ENCODE measurements at regions not wholly inside any gene's neighbourhood (a gene's known extent, or its start where the extent isn't known, plus 50 kb on each side); places are given as distances from the start of the nearest gene placed in this dataset.

DNA sequence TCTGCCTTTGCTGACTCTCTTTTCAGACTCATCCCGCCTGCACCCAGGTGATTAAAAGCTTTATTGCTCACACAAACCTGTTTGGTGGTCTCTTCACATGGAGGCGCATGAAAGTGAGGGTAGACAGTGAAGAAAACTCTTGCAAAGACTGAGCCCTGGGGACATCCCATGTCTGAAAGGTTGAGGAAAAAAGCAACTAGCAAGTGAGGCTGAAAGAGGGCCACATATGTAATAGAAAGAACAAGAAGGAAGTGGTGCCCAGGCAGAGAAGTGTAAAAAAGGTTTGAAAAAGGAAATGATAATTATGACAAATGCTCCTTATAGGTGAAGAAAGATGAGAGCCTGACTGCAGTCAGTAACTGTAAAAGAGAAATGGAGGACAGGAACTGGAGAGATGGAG is 115.9 kb upstream of the NEK7 start:
- DNase-seq (ENCODE audit: low spot score): no peak

DNA sequence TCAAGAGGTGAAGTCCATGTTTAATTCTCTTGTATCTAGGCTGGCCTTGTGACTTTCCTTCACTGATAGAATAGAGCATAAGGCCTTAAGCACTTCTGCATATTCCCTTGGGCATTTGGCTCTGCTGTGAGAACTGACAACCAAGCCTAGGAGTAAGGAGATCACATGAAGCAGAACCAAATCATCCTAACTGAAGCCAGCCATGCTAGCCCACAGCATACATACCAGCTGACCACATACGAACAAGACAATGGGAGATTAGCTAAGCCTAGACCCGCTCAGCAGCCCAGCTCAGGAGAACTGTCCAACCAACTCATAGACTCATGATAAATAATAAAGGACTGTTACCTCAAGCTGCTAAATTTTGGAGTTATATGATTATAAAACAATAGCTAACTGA is 114.6 kb upstream of the NEK7 start:
- DNase-seq (ENCODE audit: low spot score): no peak

DNA sequence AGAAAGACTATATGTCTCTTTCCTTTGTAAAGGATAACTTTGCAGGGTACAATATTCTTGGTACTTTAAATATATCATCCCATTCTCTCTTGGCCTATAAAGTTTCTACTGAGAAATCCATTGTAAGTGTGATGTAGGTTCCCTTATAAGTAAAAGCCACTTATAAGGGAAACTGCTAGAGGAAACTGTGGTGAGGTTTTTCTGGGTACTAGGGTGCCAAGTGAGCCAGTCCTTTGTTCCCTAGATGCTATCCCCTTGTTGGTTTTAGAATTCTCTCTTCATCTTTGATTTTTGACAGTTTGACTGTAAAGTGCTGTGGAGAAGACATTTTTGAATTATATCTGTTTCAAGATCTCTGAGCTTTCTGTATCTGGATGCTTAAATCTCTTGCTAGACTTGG is 108.9 kb upstream of the NEK7 start:
- DNase-seq (ENCODE audit: low spot score): no peak

DNA sequence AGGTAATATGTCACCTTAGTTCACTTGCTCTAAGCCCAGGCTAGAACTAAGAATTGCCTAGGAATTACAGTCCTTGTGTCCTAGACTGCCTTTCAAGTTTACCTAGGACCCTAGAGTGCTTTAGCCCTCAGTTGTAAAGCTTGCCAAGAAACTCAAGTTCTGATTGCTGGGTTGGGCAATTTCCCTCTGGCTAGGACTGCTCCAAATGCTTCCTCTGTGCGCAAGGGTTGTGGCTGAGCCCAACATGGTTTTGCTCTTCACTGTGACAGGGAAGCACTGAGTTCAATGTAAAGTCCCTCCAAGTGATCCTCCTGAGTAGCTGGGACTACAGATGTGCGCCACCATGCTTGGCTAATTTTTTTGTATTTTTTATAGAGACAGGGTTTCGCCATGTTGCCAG is 102.3 kb upstream of the NEK7 start:
- no peak for DNase-seq (ENCODE audit: low spot score)

DNA sequence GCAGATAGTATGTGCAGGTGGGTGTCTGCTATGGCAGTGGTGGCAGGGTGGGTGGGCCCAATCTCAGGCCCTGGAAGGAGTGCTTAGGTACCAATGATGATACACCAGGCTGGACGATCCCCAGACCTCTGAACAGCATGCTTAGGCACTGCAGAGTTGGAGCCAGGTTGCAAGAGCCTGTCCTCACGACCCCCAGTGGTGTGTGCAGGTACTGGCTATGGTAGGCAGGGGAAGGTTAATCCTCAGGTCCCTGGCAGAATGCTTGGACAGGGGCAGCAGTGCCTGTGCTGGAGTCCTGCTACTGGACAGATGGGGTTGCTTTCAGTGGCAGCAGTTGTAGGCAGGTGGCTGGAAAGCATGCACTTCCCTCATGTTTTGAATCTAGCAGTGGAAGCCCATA is 100.5 kb upstream of the NEK7 start:
- DNase-seq (ENCODE audit: low spot score): no peak

DNA sequence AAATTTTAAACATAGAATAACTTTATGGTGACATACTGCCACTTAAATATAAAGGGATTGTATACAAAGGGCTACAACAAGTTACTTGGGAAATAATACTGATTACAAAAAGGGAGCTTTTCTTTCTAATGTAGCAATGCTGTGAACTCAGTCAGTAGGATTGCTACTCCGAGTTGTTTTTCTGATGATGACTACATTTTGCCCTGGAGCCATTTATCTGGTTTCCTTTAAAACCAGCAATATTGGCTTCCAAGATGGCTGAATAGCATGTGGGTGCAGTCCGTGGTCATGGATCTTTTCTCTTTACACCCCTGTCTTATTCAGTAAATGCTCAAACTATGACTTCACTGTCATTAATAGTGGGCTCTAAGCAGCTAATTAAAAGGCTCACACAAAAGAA is 92.6 kb upstream of the NEK7 start:
- DNase-seq (ENCODE audit: low spot score): no peak

DNA sequence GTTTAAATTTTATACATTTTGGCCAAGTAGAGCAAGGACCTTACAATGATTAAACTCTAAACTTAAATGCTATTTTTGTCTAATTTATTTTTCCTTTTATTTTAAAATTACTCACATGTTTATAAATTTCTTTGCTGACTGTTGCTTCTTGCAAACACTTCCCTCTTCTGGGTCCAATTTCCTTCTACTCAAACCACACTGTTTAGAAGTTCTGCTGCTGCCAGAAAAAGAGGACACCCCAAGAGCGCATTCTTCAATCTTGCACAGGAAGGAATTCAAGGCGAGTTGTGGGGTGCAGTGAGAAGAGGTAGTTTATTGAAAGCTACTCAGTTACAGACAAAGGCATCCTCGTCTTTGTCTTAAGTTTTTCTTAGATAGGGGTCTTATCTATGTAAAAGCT is 88.5 kb upstream of the NEK7 start:
- no peak for DNase-seq (ENCODE audit: low spot score)

DNA sequence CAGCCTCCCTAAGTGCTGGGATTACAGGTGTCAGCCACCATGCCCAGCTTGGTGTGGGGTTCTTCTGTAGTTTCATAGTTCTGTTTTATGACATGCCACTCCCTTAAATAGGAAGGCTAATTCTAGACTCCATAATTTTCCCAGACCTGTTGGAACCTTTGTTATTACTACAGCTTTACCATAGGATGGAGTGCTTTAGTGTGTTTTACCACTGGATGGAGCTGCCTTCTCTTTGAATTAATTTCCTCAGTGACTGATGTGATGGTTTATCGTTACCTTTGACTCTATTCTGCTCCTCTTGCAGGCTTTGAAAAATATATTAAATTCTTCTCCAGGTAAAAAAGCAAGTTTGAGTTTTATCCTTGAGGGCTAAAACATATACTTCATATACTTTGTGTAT is 84.6 kb upstream of the NEK7 start:
- DNase-seq (ENCODE audit: low spot score): peak; percentile 20

DNA sequence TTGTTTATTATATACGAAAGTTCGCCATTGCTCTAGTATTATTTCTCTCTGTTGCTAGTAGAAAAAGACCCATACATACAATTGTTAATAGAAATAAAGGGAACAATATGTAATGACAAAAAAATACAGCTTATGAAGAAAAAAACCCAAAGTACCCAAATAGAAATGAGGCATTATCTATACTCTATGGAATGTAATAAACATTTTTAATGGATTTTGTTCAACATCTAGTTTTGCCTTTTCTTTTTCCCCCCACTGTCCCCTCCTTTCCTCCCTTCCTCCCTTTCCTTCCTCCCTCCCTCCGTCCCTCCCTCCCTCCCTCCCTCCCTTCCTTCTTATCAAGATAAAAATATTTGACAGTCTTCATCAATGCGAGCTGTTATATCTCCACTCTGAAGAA is 81.5 kb upstream of the NEK7 start:
- no peak for DNase-seq (ENCODE audit: low spot score)

DNA sequence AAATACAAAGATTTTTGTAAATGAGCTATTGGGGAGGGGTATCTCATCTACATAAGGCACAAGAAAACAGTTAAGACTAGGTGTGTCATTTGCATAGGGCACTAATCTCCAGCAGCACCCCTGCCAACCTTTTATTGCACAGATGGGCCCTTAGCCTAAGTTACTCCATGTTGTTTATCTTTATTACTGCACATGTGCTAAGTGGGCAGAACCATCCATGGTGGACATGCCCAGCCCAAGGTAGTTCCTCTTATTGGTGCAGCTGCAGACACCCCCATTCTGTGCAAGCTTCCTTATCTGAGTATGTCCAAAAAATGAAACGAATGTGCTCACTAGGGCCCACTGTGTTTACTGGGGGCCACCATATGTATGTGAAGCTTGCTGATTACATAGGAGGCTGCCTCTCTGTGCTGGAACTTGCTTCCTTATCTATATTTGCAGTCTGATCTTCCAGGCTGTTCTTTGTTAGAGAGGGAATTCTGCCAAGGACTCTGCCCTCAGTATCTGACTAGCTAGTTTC is 77.3 kb upstream of the NEK7 start:
- no peak for DNase-seq (ENCODE audit: low spot score)

DNA sequence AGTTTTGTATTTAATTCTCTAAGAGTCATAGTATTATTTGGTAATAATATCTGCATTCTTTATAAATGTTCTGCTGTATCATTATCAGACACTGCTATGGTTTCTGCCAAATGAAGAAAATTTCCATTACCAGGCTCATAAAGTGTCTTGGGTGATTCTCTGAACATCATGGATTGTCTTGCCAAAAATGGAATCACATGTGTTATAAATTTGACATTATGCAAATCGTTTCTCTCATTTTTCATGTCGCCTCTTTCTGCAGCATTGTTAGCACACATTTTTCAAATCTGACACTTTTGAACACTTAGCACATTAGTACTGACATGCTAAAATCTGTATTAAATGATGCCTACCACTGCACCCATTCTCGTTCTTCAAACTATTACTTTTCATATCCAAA is 74.2 kb upstream of the NEK7 start:
- no peak for DNase-seq (ENCODE audit: low spot score)

DNA sequence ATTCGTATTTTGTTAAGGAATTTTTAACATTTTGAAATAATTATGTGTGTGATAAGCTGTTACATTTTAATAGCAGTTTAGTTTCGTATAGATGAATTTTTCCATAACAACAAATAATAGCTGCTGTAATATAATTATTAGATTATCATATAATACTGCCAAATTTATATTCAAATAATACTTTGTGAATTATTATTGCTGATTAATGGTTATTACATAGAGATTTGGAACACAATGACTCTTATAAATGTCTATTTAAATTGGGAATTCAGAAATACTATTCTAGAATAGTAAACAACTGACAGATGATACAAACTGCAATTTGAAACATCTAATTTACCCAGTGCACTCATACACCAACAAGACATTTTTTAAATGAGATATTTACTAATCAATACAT is 73.2 kb upstream of the NEK7 start:
- no peak for DNase-seq (ENCODE audit: low spot score)

DNA sequence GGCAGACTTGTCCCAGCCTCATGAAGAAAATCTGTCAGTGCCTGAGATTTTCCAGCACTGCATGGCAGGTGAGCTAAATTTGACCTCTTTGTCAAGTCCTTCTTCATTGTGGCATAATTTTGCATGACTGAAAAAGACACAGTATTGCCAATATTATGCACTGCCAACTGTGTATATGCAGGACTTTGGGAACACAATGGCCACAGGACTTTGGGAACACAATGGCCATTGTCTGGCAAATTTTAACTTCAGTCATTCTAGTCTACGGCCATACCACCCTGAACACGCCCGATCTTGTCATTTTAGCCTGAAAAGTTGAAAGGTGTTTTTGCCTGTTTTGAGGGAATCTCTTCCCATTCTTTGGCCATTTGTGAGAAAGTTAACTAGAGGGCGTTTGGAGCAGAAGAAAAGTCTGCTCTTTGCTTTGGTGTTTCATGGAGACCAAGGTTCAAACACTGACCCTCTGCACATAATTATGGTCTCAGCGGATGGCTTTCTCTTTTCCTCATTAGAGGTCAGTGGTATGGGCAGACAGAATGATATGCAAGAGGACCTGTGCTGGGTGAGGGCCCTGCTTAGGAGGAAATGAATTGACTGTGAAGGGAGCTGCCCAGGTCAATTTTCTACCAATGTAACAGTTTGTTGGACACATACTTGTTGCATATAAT is 72.4 kb upstream of the NEK7 start:
- no peak for DNase-seq (ENCODE audit: low spot score)

DNA sequence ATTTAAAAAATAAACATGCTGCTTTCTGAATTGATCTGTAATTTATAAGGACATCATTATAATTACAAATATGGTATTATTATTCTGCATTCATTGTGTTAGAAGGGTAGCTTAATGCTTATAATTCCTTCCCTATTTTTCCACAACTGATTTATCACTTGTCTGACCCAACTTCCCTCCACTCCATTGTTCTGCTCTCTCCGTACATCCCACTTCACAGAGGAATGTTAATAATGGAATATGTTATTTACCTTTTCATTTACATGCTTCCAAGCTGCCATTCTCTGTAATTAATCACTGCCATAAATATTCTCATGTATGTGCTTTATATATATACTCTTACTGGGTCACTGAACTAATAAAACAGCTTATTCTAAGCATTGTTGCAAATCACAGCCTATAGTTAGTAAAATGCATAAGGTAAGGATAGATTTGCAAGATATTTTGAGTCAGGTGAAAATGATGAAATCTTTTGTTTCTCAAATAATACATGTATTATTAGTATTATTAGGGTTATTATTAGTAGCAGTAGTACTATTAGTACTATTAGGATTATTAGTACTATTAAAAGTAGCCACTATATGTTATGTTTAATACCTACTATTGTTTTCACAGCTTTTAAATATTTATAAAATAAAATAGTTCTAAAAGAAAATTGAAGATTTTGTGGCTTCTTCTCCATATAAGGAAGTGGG is 70.6 kb upstream of the NEK7 start:
- no peak for DNase-seq (ENCODE audit: low spot score)

DNA sequence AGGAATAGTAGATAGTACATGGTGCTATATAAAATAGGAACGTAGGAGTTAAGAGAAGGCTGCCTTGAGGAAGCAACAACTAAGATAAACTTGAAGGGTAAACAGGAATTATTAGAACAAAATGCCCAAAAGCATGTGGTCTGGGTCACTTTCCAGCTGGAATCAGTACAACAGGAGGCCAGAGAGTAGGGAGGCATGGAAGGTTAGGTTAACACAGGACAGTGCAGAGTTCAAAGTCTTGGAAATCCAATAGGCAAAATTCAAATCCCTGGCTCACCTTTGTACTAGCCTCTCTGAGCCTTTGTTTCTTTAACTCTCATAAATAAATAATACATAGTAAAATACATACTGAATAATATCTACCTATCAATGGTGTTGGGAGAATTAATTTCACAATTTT is 69.0 kb upstream of the NEK7 start:
- DNase-seq (ENCODE audit: low spot score): no peak

DNA sequence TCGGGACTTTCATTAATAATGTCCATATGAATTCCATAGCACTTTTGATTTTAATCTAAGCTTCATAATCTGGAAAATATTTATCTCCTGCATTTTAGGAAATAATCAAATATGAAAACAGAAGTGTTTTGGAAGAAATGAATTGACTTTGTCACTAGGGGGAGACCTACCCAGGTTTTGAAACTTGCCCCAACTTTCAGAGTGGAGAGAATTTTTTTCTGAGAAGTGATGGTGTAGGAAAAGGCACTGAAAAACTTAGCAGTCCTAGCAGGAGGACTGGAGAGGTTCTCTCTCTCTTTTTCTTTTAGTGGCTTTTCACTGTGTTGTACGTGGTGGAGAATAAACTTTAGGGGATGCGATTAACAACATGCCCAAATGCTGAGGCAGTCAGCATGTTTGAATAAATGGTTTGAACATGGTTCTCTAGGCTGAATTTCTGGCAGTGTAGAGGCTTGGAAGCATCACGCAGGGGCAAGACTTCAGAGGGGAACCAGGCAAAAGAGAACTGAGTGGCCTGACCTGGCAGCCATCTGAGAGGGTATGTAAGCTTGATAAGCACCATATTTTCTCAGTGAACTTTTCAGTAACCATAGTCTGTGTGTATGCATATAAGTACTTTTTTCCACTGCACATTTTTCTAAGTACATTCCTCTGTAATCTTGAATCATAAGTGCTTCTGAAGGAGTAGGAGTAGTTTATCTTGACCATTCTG is 68.3 kb upstream of the NEK7 start:
- DNase-seq (ENCODE audit: low spot score): peak; percentile 63

DNA sequence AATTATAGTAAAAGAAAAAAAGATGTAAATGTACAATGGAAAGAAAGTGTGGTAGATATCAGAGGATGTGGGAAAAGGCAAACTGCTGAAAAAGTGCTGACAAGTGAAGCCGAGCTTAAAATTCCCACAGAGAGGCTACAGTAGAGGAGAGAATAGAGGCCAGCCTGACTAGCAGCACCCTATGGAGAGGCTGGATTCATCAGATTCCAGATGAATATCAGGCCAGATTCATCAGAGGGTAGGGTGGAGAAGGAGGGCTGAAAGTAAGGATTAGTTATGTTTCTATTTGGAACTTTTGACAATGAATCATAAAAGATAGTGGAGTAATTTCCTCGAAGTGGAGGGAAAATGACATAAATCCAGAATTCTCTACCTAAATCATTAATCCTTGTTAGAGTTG is 60.4 kb upstream of the NEK7 start:
- no peak for DNase-seq (ENCODE audit: low spot score)

DNA sequence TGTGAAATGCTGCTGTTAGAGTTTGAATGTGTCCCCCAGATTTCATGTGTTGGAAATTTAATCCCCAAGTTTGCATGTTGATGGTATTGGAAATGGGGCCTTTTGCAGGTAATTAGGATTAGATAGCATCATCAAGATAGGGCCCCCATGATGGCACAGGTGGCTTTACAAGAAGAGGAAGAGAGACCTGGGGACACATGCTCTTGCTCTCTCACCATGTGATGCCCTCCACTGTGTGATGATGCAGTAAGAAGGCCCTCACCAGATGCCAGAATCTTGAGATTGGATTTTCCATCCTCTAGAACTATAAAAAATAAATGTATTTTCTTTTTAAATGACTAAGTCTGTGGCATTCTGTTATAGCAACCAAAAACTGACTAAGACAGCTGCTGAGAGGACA is 57.0 kb upstream of the NEK7 start:
- no peak for DNase-seq (ENCODE audit: low spot score)

DNA sequence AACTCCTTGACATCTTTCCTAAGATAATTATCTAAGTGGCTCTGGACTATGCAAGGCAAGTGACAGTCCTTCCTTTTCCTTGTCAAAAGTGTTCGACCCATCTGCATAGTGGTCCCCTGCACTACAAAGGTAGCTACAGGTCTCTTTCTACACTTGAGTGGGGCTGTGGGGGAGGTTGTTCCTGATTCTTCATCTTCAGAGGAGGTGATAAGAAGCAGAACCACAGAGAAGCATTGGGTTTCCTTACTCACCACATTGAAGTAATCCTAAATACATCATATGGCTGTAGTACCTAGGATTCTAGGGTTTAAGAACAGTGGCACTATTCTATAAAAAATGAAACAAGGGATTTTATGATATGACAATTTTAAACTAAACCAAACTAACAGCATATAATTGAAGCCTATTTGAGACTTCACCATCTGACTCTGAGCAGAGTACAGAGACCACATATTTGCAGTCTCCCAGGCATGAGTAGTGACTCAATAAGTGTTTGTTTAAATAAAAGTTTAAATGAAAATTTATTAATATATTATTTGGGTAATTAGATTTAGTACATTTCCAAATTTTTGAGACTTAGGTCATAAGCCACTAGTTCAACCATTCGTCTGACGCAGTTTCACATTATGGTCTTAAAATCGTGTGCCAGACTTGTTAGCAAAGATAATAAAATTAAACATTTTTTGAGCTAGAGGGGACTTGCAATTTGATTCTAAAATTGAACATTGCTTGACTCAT is 54.9 kb upstream of the NEK7 start:
- DNase-seq (ENCODE audit: low spot score): no peak

DNA sequence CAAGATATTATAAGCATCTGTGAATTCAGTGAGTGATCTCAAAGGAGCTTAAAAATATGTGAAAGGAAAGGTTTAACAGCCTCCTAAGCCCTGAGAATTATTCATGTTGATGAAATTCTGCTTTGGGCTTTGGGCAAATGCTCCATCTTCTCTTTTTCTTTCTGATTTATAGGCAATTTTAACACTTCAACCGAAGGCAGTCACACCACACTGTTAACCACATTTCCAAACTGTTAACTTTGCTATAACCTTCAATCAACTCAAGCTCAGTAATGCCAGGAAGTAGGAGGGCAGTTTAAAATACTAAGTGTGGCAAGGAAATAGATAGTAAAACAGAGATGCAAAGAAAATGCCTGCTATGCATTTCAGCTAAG is 54.4 kb upstream of the NEK7 start:
- peak; percentile 31 for DNase-seq (ENCODE audit: low spot score)

DNA sequence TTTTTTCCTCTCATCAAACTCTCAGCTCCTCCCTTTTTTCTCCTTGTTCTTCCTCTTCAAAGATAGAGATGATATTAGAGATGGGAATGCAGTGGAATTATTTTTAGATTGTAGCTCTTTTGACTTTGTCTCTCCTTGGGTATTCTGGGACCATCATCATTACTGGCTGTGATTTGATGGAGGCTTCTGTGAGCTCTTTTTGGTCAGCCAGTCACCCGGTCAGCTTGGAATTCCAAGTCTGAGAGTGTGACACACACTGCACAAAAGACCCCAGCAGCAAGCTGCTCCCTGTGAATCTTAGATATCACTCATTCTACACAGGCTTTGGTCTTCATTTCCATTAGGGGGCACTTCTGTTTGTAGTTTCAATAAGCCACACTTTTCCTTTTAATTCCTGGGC is 51.6 kb upstream of the NEK7 start:
- no peak for DNase-seq (ENCODE audit: low spot score)

DNA sequence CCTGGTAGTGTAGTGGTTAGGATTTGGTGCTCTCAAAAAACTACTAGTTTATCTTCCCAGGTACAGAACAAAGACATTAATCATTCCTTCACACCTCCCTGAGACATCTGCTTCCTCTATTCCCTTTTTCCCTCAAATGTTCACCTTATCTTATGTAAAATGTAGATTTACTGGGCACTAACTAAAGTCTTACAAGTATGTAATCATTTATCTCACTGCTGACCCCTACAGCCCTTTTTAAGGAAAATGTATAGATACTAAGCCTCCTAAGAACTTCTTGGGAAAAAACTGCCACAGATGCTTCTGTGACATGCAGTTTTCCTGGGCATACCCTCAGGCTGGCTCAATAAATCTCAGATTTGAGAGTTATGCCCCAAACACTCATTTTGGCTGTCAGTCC is 50.8 kb upstream of the NEK7 start:
- DNase-seq (ENCODE audit: low spot score): no peak

Measured in GM03348 (cell line).